ENCODE measurements at regions not wholly inside any gene's neighbourhood (a gene's known extent, or its start where the extent isn't known, plus 50 kb on each side); places are given as distances from the start of the nearest gene placed in this dataset.

- WGBS, 5 donors, result 85 to 89% (median 87%) methylated on average over 4 of the region's 4 CpGs
Observed at GRCh38 chr15:62546628-62547027, 381.5 kb upstream of the C2CD4B start.

GRCh38 chr15:62547584-62547983 lies 382.5 kb upstream of the C2CD4B start:
- no peak overlapping the region for H3K4me3 ChIP-seq
- H3K27me3 ChIP-seq (replicated peaks in 1 of 7), result no peaks in the 10 kb centered on the region
- peaks cover 0 to 5% (median 0%) of the 10 kb centered on the region in 6 donors for H3K4me1 ChIP-seq
- WGBS, 5 donors, result 77 to 92% (median 87%) methylated on average over 3 of the region's 3 CpGs
- TF ChIP-seq POLR2AphosphoS5 (IDR thresholded peaks at IDR 0.05), result no peak
- TF ChIP-seq CTCF (IDR thresholded peaks at IDR 0.05 in 8 of 11, conservative IDR thresholded peaks at IDR 0.05 in 3 of 11), result no peak
- no peak for TF ChIP-seq POLR2A (IDR thresholded peaks at IDR 0.05)
- H3K27ac ChIP-seq, result no peak overlapping the region
- H3K36me3 ChIP-seq, result no peaks in the 10 kb centered on the region
- no peaks in the 10 kb centered on the region for H3K9me3 ChIP-seq
- intact Hi-C loops (cut with DNase I; ENCODE audit: low total_unique reads), result no loop called here
- no peak for DNase-seq

More at GRCh38 chr15:62546628-62547027, 381.5 kb upstream of the C2CD4B start:
- Histone ChIP-seq H3K4me3 (no peak overlapping the region), H3K9me3 (no peaks in the 10 kb centered on the region), H3K36me3 (no peaks in the 10 kb centered on the region), H3K4me1 (peaks cover 0 to 5% (median 0%) of the 10 kb centered on the region in 6 donors), H3K27me3 (replicated peaks in 1 of 7) (no peaks in the 10 kb centered on the region), H3K27ac (peak overlapping the region in 3 of 8 donors; percentile 6 to 44 (median 39))
- intact Hi-C loops (cut with DNase I; ENCODE audit: low total_unique reads), result no loop called here
- no peak for TF ChIP-seq POLR2A (IDR thresholded peaks at IDR 0.05)
- no peak for TF ChIP-seq POLR2AphosphoS5 (IDR thresholded peaks at IDR 0.05)
- TF ChIP-seq CTCF (IDR thresholded peaks at IDR 0.05 in 8 of 11, conservative IDR thresholded peaks at IDR 0.05 in 3 of 11), result no peak
- DNase-seq, result no peak

- 73 to 85% (median 82%) methylated on average over 5 of the region's 5 CpGs for WGBS, 5 donors
- Histone ChIP-seq H3K27me3 (replicated peaks in 1 of 7) (no peaks in the 10 kb centered on the region), H3K27ac (no peak overlapping the region), H3K9me3 (no peaks in the 10 kb centered on the region), H3K4me1 (peaks cover 0 to 7% (median 0%) of the 10 kb centered on the region in 6 donors), H3K36me3 (no peaks in the 10 kb centered on the region), H3K4me3 (no peak overlapping the region)
- no peak for TF ChIP-seq POLR2AphosphoS5 (IDR thresholded peaks at IDR 0.05)
- TF ChIP-seq CTCF (IDR thresholded peaks at IDR 0.05 in 8 of 11, conservative IDR thresholded peaks at IDR 0.05 in 3 of 11), result peak in 5 of 11 experiments; percentile 16 to 31 (median 24)
- DNase-seq, result no peak
- intact Hi-C loops (cut with DNase I; ENCODE audit: low total_unique reads), result no loop called here
Observed at GRCh38 chr15:62549345-62549970, 384.4 kb upstream of the C2CD4B start.

- no peaks in the 10 kb centered on the region for H3K9me3 ChIP-seq
- H3K4me1 ChIP-seq, result peaks cover 0 to 9% (median 0%) of the 10 kb centered on the region in 6 donors
- H3K27ac ChIP-seq, result no peak overlapping the region
- TF ChIP-seq CTCF (IDR thresholded peaks at IDR 0.05 in 8 of 11, conservative IDR thresholded peaks at IDR 0.05 in 3 of 11) (no peak), POLR2AphosphoS5 (IDR thresholded peaks at IDR 0.05) (no peak), POLR2A (IDR thresholded peaks at IDR 0.05) (no peak)
- WGBS, 5 donors, result 71 to 95% (median 91%) methylated on average over 3 of the region's 3 CpGs
- H3K27me3 ChIP-seq (replicated peaks in 1 of 7), result no peaks in the 10 kb centered on the region
- intact Hi-C loops (cut with DNase I; ENCODE audit: low total_unique reads), result no loop called here
- H3K36me3 ChIP-seq, result no peaks in the 10 kb centered on the region
- H3K4me3 ChIP-seq, result no peak overlapping the region
- DNase-seq, result no peak
Observed at GRCh38 chr15:62550106-62550505, 385.0 kb upstream of the C2CD4B start.
